ENCODE measurements at regions not wholly inside any gene's neighbourhood (a gene's known extent, or its start where the extent isn't known, plus 50 kb on each side); places are given as distances from the start of the nearest gene placed in this dataset.

GRCh38 chr18:27250471-27250870 is 65.4 kb upstream of the CHST9 start:
- FAIRE-seq = no peak
- no peak for DNase-seq (ENCODE audit: extremely low spot score, insufficient read length, low read depth)

GRCh38 chr18:27249933-27250332 is 64.8 kb upstream of the CHST9 start:
- DNase-seq (ENCODE audit: extremely low spot score, insufficient read length, low read depth) (no peak), FAIRE-seq (no peak)

- no peak for DNase-seq (ENCODE audit: extremely low spot score, insufficient read length, low read depth)
- FAIRE-seq = no peak
Measured at GRCh38 chr18:27244259-27244658, 59.2 kb upstream of the CHST9 start.

- no peak for FAIRE-seq
- no peak for DNase-seq (ENCODE audit: extremely low spot score, insufficient read length, low read depth)
Measured at GRCh38 chr18:27242392-27243047, 57.4 kb upstream of the CHST9 start.

GRCh38 chr18:27240383-27240782 is 55.3 kb upstream of the CHST9 start:
- DNase-seq (ENCODE audit: extremely low spot score, insufficient read length, low read depth) (no peak), FAIRE-seq (no peak)

- FAIRE-seq = no peak
Measured at GRCh38 chr18:27239669-27240068, 54.6 kb upstream of the CHST9 start.

GRCh38 chr18:27235218-27235870 is 50.2 kb upstream of the CHST9 start:
- FAIRE-seq = no peak

More at GRCh38 chr18:27239669-27240068, 54.6 kb upstream of the CHST9 start:
- DNase-seq (ENCODE audit: extremely low spot score, insufficient read length, low read depth) = no peak

More at GRCh38 chr18:27235218-27235870, 50.2 kb upstream of the CHST9 start:
- DNase-seq (ENCODE audit: extremely low spot score, insufficient read length, low read depth) = no peak

Measured in GM18507 (cell line).